CD8-positive, alpha-beta memory T cell (primary cell): ENCODE measurements at regions not wholly inside any gene's neighbourhood (a gene's known extent, or its start where the extent isn't known, plus 50 kb on each side); places are given as distances from the start of the nearest gene placed in this dataset.

ENCODE experiments used
- CTCF ChIA-PET: fragments of 350-600 bp; sonication (Branson Sonifier 250); formaldehyde crosslinking; loops from one replicate; lab custom pipeline; 2021; ENCODE audit warnings: antibody characterized with exemption; lab: Charles Lee
- POLR2A ChIA-PET: fragments of 350-600 bp; sonication (Branson Sonifier 250); formaldehyde crosslinking; loops from one replicate; lab custom pipeline; 2021; ENCODE audit warnings: antibody characterized with exemption; lab: Charles Lee
- DNase-seq, 5 donors: peaks; one replicate each; pipeline versions ENCODE4 v3.0.0 to v3.0.0-alpha.2; 2020 to 2022; ENCODE audit warnings: mixed read lengths in 1 of 5
- H3K27ac ChIP-seq: one replicate; pipeline ENCODE4 v1.7.0; 2013; ENCODE audit warnings: low read depth, mild to moderate bottlenecking, low read length, moderate library complexity
- H3K27me3 ChIP-seq: 2 replicates; pipeline ENCODE4 v1.7.0; 2013; ENCODE audit warnings: low read length, mild to moderate bottlenecking; ENCODE audit not compliant: insufficient read depth, poor library complexity, severe bottlenecking
- H3K36me3 ChIP-seq: 2 replicates; pipeline ENCODE4 v1.7.0; 2013; ENCODE audit warnings: mild to moderate bottlenecking, low read length, moderate library complexity; ENCODE audit not compliant: insufficient read depth
- H3K4me1 ChIP-seq: 2 replicates; pipeline ENCODE4 v1.7.0; 2013; ENCODE audit warnings: mild to moderate bottlenecking, low read length, moderate library complexity; ENCODE audit not compliant: insufficient read depth
- H3K4me3 ChIP-seq: 2 replicates; pipeline ENCODE4 v1.7.0; 2013; ENCODE audit warnings: mild to moderate bottlenecking, low read length
- H3K9me3 ChIP-seq: 2 replicates; pipeline ENCODE4 v1.7.0; 2013; ENCODE audit warnings: mild to moderate bottlenecking, low read length
- H3K27ac Mint-ChIP-seq, 8 donors: one replicate each; pipeline ENCODE4 v1.8.0; 2020 to 2021; ENCODE audit warnings: mixed read lengths in 8 of 8, mild to moderate bottlenecking in 6 of 8, inconsistent platforms in 3 of 8, moderate library complexity in 3 of 8
- H3K27me3 Mint-ChIP-seq, 2 donors: one replicate each; pipeline ENCODE4 v1.8.0; 2020 to 2021; ENCODE audit warnings: mixed read lengths in 2 of 2, mild to moderate bottlenecking in 1 of 2, moderate library complexity in 1 of 2
- H3K36me3 Mint-ChIP-seq, 3 donors: one replicate each; pipeline ENCODE4 v1.8.0; 2020 to 2021; ENCODE audit warnings: mixed read lengths in 3 of 3, inconsistent platforms in 1 of 3, mild to moderate bottlenecking in 1 of 3
- H3K4me1 Mint-ChIP-seq, 3 donors: one replicate each; pipeline ENCODE4 v1.8.0; 2020 to 2021; ENCODE audit warnings: mixed read lengths in 3 of 3, inconsistent platforms in 1 of 3, mild to moderate bottlenecking in 1 of 3
- H3K4me3 Mint-ChIP-seq, 7 donors: one replicate each; pipeline ENCODE4 v1.8.0; 2020 to 2021; ENCODE audit warnings: mixed read lengths in 7 of 7, mild to moderate bottlenecking in 6 of 7, moderate library complexity in 4 of 7, inconsistent platforms in 2 of 7
- H3K9me3 Mint-ChIP-seq, 5 donors: one replicate each; pipeline ENCODE4 v1.8.0; 2020 to 2022; ENCODE audit warnings: mixed read lengths in 5 of 5, mild to moderate bottlenecking in 3 of 5, moderate library complexity in 2 of 5, inconsistent platforms in 1 of 5

DNA sequence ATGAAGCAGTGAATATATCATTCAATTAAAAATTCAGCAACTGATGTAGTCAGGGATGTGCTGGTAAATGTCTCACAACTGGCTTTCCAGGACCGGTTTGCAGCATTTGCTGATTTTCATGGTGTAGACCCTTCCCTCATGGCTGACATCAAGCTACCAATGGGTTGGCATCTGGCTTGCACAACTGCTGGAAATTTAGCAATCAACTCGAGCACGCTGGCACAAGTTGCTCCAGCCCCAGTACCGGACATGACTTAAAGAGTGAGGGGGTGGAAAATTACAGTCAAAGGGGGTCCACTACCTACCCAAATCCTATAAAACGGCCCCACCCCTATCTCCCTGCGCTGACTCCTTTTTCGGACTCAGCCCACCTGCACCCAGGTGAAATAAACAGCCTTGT is 198.4 kb upstream of the NRP1 start:
- no peak overlapping the region for H3K27ac Mint-ChIP-seq
- H3K27ac ChIP-seq = no peak overlapping the region
- ChIA-PET POLR2A (no interaction called here), CTCF (no interaction called here)
- H3K4me3 Mint-ChIP-seq = no peak overlapping the region
- H3K9me3 Mint-ChIP-seq = peaks cover 0 to 8% (median 0%) of the 10 kb centered on the region in 5 donors
- H3K4me3 ChIP-seq = no peak overlapping the region
- no peaks in the 10 kb centered on the region for H3K36me3 ChIP-seq
- no peak for DNase-seq
- H3K27me3 Mint-ChIP-seq = peaks cover under 1 to 7% of the 10 kb centered on the region in 2 donors
- H3K9me3 ChIP-seq = no peaks in the 10 kb centered on the region
- H3K36me3 Mint-ChIP-seq = no peaks in the 10 kb centered on the region
- H3K4me1 Mint-ChIP-seq = no peaks in the 10 kb centered on the region
- no peaks in the 10 kb centered on the region for H3K27me3 ChIP-seq
- no peaks in the 10 kb centered on the region for H3K4me1 ChIP-seq

DNA sequence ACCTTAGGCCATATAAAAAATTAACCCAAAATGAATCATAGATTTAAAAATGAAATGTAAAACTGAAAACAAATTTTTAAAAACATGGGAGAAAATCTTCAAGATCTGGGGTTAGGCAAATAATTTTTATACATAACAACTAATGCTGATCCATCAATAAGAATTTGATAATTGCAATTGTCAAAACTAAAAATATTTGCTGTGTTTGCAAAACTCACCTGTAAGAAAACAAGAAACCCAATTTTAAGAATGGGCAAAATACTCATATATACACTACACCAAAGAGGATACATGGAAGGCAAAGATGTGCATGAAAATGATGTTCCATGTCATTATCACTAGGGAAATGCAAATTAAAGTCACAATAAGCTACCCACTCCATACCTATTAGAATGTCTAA is 194.8 kb upstream of the NRP1 start:
- ChIA-PET CTCF (no interaction called here), POLR2A (no interaction called here)
- Histone ChIP-seq H3K36me3 (no peaks in the 10 kb centered on the region), H3K27me3 (no peaks in the 10 kb centered on the region), H3K27ac (no peak overlapping the region), H3K4me3 (no peak overlapping the region), H3K9me3 (no peaks in the 10 kb centered on the region), H3K4me1 (no peaks in the 10 kb centered on the region)
- H3K27me3 Mint-ChIP-seq = no peaks in the 10 kb centered on the region
- peaks cover 0 to 11% (median 0%) of the 10 kb centered on the region in 5 donors for H3K9me3 Mint-ChIP-seq
- no peaks in the 10 kb centered on the region for H3K36me3 Mint-ChIP-seq
- DNase-seq = no peak
- H3K27ac Mint-ChIP-seq = no peak overlapping the region
- no peaks in the 10 kb centered on the region for H3K4me1 Mint-ChIP-seq
- no peak overlapping the region for H3K4me3 Mint-ChIP-seq

DNA sequence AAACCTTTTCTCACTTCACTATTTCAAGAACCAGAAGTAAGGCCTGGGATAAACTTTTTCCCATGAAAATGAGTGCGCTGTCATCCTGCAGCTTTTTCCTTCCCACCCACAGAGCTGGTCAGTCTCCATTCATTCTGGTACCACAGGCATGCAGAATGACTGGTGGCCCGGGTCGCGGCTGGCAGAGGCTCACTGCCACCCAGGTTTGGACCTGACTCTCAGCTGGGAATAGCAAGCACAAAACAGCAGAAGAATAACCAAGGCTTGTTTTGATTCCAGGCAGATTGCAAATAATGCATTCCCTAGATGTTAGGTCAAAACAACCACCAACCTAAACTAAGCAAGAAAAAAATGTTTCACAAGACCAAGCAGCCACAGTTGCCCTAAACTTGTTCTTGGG is 190.5 kb upstream of the NRP1 start:
- CTCF ChIA-PET = no interaction called here

DNA sequence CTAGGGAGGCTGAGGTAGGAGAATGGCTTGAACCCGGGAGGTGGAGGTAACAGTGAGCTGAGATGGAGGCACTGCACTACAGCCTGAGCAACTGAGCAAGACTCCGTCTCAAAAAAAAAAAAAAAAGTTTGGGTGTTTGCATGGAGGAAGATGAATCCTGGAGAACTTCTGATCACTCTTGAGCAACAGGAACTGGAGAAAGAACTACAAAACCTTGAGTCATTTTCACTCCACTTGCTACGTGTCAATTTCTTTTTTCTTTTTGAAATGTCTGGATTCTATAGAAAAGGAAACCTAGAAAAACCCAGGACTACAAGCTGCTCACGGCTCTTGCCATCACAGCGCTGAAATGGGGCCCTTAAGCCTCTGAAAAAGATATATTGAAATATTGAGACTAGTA is 189.6 kb upstream of the NRP1 start:
- H3K27ac Mint-ChIP-seq = no peak overlapping the region
- Histone ChIP-seq H3K36me3 (no peaks in the 10 kb centered on the region), H3K4me3 (no peak overlapping the region), H3K27me3 (no peaks in the 10 kb centered on the region), H3K9me3 (no peaks in the 10 kb centered on the region), H3K4me1 (no peaks in the 10 kb centered on the region), H3K27ac (no peak overlapping the region)
- no peak for DNase-seq
- peaks cover 12 to 14% of the 10 kb centered on the region in 2 donors for H3K27me3 Mint-ChIP-seq
- ChIA-PET CTCF (no interaction called here), POLR2A (no interaction called here)
- H3K4me3 Mint-ChIP-seq = no peak overlapping the region
- no peaks in the 10 kb centered on the region for H3K36me3 Mint-ChIP-seq
- H3K4me1 Mint-ChIP-seq = no peaks in the 10 kb centered on the region
- H3K9me3 Mint-ChIP-seq = peaks cover 0 to 11% (median 0%) of the 10 kb centered on the region in 5 donors

More for the DNA sequence above, 190.5 kb upstream of the NRP1 start:
- Mint-ChIP-seq H3K4me1 (no peaks in the 10 kb centered on the region), H3K9me3 (peaks cover 0 to 11% (median 0%) of the 10 kb centered on the region in 5 donors), H3K4me3 (no peak overlapping the region), H3K27ac (no peak overlapping the region), H3K36me3 (no peaks in the 10 kb centered on the region), H3K27me3 (peaks cover 9 to 14% of the 10 kb centered on the region in 2 donors)
- Histone ChIP-seq H3K9me3 (no peaks in the 10 kb centered on the region), H3K36me3 (no peaks in the 10 kb centered on the region), H3K27ac (no peak overlapping the region), H3K27me3 (no peaks in the 10 kb centered on the region), H3K4me3 (no peak overlapping the region), H3K4me1 (no peaks in the 10 kb centered on the region)
- POLR2A ChIA-PET = no interaction called here
- no peak for DNase-seq

DNA sequence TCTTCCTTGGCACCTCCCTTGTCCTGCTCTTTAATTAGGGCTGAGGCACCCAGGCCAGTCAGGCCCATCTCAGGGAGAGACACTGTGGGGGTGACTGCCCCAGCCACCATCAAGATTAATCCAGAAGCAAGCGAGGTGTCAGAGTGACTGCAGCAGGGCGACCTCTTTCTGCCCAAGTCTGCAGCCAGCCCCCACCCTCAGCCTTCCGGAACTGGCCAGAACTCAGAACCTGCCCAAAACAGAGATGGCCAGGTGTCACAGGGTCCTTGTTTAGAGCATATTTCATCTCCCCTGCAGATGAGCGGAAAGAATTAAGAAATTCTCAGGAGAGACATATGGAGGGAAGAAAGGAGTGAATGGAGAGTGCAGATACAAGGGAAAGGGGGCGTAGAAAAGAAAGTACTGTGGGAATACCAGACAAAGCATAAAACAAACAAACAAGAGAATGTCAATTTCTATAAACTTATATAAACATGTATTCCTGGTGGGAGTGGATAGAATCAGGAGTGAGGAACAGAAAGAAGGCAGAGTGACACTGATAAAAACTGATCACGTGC is 188.8 kb upstream of the NRP1 start:
- no peaks in the 10 kb centered on the region for H3K36me3 Mint-ChIP-seq
- peaks cover 0 to 7% (median 0%) of the 10 kb centered on the region in 5 donors for H3K9me3 Mint-ChIP-seq
- no peak for DNase-seq
- Histone ChIP-seq H3K36me3 (no peaks in the 10 kb centered on the region), H3K4me1 (no peaks in the 10 kb centered on the region), H3K27ac (no peak overlapping the region), H3K9me3 (no peaks in the 10 kb centered on the region), H3K27me3 (no peaks in the 10 kb centered on the region), H3K4me3 (no peak overlapping the region)
- H3K27ac Mint-ChIP-seq = no peak overlapping the region
- H3K27me3 Mint-ChIP-seq = peaks cover 14 to 18% of the 10 kb centered on the region in 2 donors
- CTCF ChIA-PET = no interaction called here
- no peak overlapping the region for H3K4me3 Mint-ChIP-seq
- POLR2A ChIA-PET = no interaction called here
- H3K4me1 Mint-ChIP-seq = no peaks in the 10 kb centered on the region

DNA sequence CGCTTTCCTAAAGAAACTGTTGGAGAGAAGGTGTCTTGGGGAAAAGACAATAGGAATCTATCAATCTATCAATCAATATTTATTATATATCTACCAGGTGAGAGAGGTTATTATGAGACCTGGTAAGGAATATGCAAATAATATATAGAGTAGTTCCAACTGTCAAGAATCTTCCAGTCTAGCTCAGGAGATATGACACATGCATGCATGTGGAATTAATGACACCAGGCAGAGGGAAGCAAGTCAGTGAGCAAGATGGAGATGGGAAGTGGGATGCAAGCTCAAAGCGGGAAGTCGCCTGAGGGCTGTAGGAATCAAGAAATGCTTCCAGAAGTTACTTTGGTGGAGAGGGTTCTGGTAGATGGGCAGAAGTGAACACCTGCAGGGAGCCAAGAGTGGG is 187.4 kb upstream of the NRP1 start:
- peaks cover 0 to 7% (median under 1%) of the 10 kb centered on the region in 5 donors for H3K9me3 Mint-ChIP-seq
- no peak for DNase-seq
- ChIA-PET POLR2A (no interaction called here), CTCF (no interaction called here)
- H3K27ac Mint-ChIP-seq = no peak overlapping the region
- no peaks in the 10 kb centered on the region for H3K36me3 ChIP-seq
- no peaks in the 10 kb centered on the region for H3K4me1 Mint-ChIP-seq
- no peak overlapping the region for H3K27ac ChIP-seq
- H3K36me3 Mint-ChIP-seq = no peaks in the 10 kb centered on the region
- H3K4me3 ChIP-seq = no peak overlapping the region
- H3K4me1 ChIP-seq = no peaks in the 10 kb centered on the region
- H3K27me3 ChIP-seq = no peaks in the 10 kb centered on the region
- peaks cover 18% of the 10 kb centered on the region in 2 donors for H3K27me3 Mint-ChIP-seq
- no peak overlapping the region for H3K4me3 Mint-ChIP-seq
- no peaks in the 10 kb centered on the region for H3K9me3 ChIP-seq

DNA sequence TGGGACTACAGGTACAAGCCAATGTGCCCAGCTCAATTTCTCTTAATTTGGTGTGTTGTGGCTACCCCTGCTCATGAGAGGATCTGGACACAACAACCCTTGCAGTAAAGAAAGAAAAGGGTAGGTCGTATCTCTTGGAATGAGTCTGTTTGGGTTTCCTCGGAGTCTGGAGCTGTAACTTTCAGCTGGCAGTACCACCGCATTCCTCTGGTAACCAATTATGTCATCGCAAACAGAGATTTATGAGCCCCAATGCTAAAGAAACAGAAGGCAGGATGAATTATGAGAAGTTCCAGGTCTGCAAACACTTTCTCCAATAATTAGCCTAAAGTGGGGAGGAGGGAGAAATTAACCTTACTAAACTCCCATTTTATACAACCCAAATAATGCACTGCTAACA is 186.6 kb upstream of the NRP1 start:
- CTCF ChIA-PET = no interaction called here
- no peaks in the 10 kb centered on the region for H3K27me3 ChIP-seq
- H3K4me1 ChIP-seq = no peaks in the 10 kb centered on the region
- H3K4me3 ChIP-seq = no peak overlapping the region
- H3K27me3 Mint-ChIP-seq = peaks cover 18 to 20% of the 10 kb centered on the region in 2 donors
- no peak overlapping the region for H3K27ac ChIP-seq
- no peaks in the 10 kb centered on the region for H3K9me3 ChIP-seq
- H3K4me1 Mint-ChIP-seq = no peaks in the 10 kb centered on the region
- no peaks in the 10 kb centered on the region for H3K36me3 ChIP-seq
- no peak overlapping the region for H3K27ac Mint-ChIP-seq
- no peaks in the 10 kb centered on the region for H3K36me3 Mint-ChIP-seq
- POLR2A ChIA-PET = no interaction called here
- H3K9me3 Mint-ChIP-seq = peaks cover 0 to 7% (median 2%) of the 10 kb centered on the region in 5 donors
- H3K4me3 Mint-ChIP-seq = no peak overlapping the region
- no peak for DNase-seq

DNA sequence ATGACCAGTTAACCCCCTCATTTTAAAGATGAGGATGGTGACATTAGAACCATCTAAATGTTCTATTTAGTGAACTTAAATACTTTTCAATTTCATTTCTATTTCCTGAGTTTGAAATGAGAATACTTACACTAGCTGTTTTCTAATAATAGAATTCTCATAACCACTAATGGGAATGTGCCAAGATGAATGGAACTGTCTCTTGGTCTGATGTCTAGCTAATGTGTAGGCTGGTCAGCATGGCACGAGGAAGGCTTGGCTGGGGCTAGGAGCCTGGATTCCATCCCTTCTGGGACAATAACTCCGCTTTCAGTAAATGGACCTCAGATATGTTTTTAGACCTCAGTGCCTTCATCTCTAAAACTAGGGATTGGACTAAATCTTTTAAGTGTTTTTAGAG is 185.8 kb upstream of the NRP1 start:
- Mint-ChIP-seq H3K4me1 (no peaks in the 10 kb centered on the region), H3K27ac (no peak overlapping the region), H3K27me3 (peaks cover 18 to 20% of the 10 kb centered on the region in 2 donors), H3K36me3 (no peaks in the 10 kb centered on the region), H3K4me3 (no peak overlapping the region), H3K9me3 (peaks cover 0 to 7% (median 2%) of the 10 kb centered on the region in 5 donors)
- Histone ChIP-seq H3K4me1 (no peaks in the 10 kb centered on the region), H3K36me3 (no peaks in the 10 kb centered on the region), H3K4me3 (no peak overlapping the region), H3K27ac (no peak overlapping the region), H3K27me3 (no peaks in the 10 kb centered on the region), H3K9me3 (no peaks in the 10 kb centered on the region)
- ChIA-PET POLR2A (no interaction called here), CTCF (no interaction called here)
- no peak for DNase-seq
